ENCODE measurements at regions not wholly inside any gene's neighbourhood (a gene's known extent, or its start where the extent isn't known, plus 50 kb on each side); places are given as distances from the start of the nearest gene placed in this dataset.

- ChIA-PET POLR2A (no interaction called here), CTCF (interaction anchor here (0.9 to 1.0 kb wide), 2 partner anchors 48 to 248 kb away, joined by 3 read pairs; no protein-coding TSS in a partner anchor)
- Histone ChIP-seq H3K4me2 (no peak overlapping the region), H3K9me2 (no peaks in the 10 kb centered on the region), H3K4me1 (ENCODE audit: control insufficient read depth in 1 of 2, insufficient read depth in 2 of 2, low read depth in 1 of 2, low read length in 1 of 2) (peaks cover 0 to 7% of the 10 kb centered on the region in 2 experiments; a peak in 2 of 4 replicates), H3K79me2 (ENCODE audit: insufficient read depth) (no peaks in the 10 kb centered on the region), H3K27me3 (ENCODE audit: insufficient read depth) (no peaks in the 10 kb centered on the region), H3K4me3 (ENCODE audit: low read depth in 2 of 2, low read length in 1 of 2) (no peak overlapping the region), H3K9me3 (no peaks in the 10 kb centered on the region), H3K27ac (ENCODE audit: low read depth in 2 of 2, low read length in 1 of 2) (no peak overlapping the region), H3K36me3 (replicated peaks in 1 of 2; ENCODE audit: control insufficient read depth in 1 of 2, insufficient read depth in 2 of 2, low read length in 1 of 2) (no peaks in the 10 kb centered on the region), H4K20me1 (ENCODE audit: insufficient read depth) (no peaks in the 10 kb centered on the region), H3K9ac (no peak overlapping the region), H2AFZ (ENCODE audit: low read depth) (no peak overlapping the region), H3F3A (replicated peaks; ENCODE audit: insufficient read depth) (no peaks in the 10 kb centered on the region)
- 82% methylated on average over 6 of the region's 6 CpGs for WGBS (ENCODE audit: low lambda C conversion rate)
- no peak for DNase-seq
- peak; percentile 43 for TF ChIP-seq TCF12 (IDR thresholded peaks at IDR 0.05)
- peak; percentile 24; the same call in 1 of the 2 replicates for TF ChIP-seq PBX3 (IDR thresholded peaks at IDR 0.05)
- TF ChIP-seq EP300 (IDR thresholded peaks at IDR 0.05; ENCODE audit: borderline replicate concordance in 1 of 2, low read depth in 1 of 2, low read length in 1 of 2): 0 out of 4 replicates have a peak, but pooled peaks of 1 of the 2 experiments have one; percentile 15
- TF ChIP-seq FOXJ3 (CRISPR knock-in tag; IDR thresholded peaks at IDR 0.05): no peak
- TF ChIP-seq NFIC (IDR thresholded peaks at IDR 0.05; ENCODE audit: borderline replicate concordance): no peak
- no peak for TF ChIP-seq SMC3 (IDR thresholded peaks at IDR 0.05; ENCODE audit: low read depth, low read length)
- no peak for TF ChIP-seq EZH2phosphoT487 (IDR thresholded peaks at IDR 0.05; ENCODE audit: borderline replicate concordance, low read depth)
- no peak for TF ChIP-seq TAF1 (IDR thresholded peaks at IDR 0.05; ENCODE audit: borderline replicate concordance, low read depth, low read length)
- no peak; the same call in 1 of the 2 replicates for TF ChIP-seq TEAD4 (IDR thresholded peaks at IDR 0.05; ENCODE audit: borderline replicate concordance, insufficient read depth)
- TF ChIP-seq FOSL2 (IDR thresholded peaks at IDR 0.05; ENCODE audit: borderline replicate concordance, low read depth): peak; percentile 85
- TF ChIP-seq GABPA (IDR thresholded peaks at IDR 0.05; ENCODE audit: low read depth): no peak
- TF ChIP-seq GATA2 (CRISPR knock-in tag; IDR thresholded peaks at IDR 0.05): no peak
- TF ChIP-seq MEF2A (IDR thresholded peaks at IDR 0.05; ENCODE audit: borderline replicate concordance, low read depth): no peak
- TF ChIP-seq USF1 (IDR thresholded peaks at IDR 0.05; ENCODE audit: borderline replicate concordance, low read depth): no peak
- no peak for TF ChIP-seq CTCF (IDR thresholded peaks at IDR 0.05)
- TF ChIP-seq SIN3A (IDR thresholded peaks at IDR 0.05; ENCODE audit: borderline replicate concordance, low read depth, low read length): no peak
- no peak for TF ChIP-seq FOXM1 (IDR thresholded peaks at IDR 0.05; ENCODE audit: low read depth)
- no peak for TF ChIP-seq MAX (IDR thresholded peaks at IDR 0.05; ENCODE audit: low read depth)
- TF ChIP-seq JUND (IDR thresholded peaks at IDR 0.05): peak; percentile 60; the same call in 1 of the 2 replicates
- no peak for TF ChIP-seq CHD2 (IDR thresholded peaks at IDR 0.05; ENCODE audit: low read length, partially characterized antibody)
- TF ChIP-seq RAD21 (IDR thresholded peaks at IDR 0.05; ENCODE audit: low read length): no peak
- TF ChIP-seq IRF3 (IDR thresholded peaks at IDR 0.05; ENCODE audit: low read depth, low read length): no peak
- no peak for TF ChIP-seq RXRA (IDR thresholded peaks at IDR 0.05; ENCODE audit: borderline replicate concordance, low read depth)
- TF ChIP-seq USF2 (IDR thresholded peaks at IDR 0.05; ENCODE audit: borderline replicate concordance, low read depth, low read length): no peak
- TF ChIP-seq RCOR1 (IDR thresholded peaks at IDR 0.05; ENCODE audit: low read length): no peak
- TF ChIP-seq ZBTB33 (IDR thresholded peaks at IDR 0.05; ENCODE audit: borderline replicate concordance, low read depth): no peak
Observed at GRCh38 chr5:96279801-96280542, 153.1 kb downstream of the PCSK1 start.

Measured in SK-N-SH (cell line).